HCT116 (cell line): ENCODE measurements at regions not wholly inside any gene's neighbourhood (a gene's known extent, or its start where the extent isn't known, plus 50 kb on each side); places are given as distances from the start of the nearest gene placed in this dataset.

Source experiments
- ATAC-seq: fragments of 200-7000 bp; cut with Tn5 transposase; 2 replicates; pipeline ENCODE4 v1.9.1; 2020; ENCODE audit warnings: mild to moderate bottlenecking, moderate library complexity
- BruUV-seq: library from RNA; stranded (reverse); fragments of 400-500 nt; replicated peaks from 2 replicates; lab custom pipeline; 2021; lab: Mats Ljungman, UMichigan
- CTCF ChIA-PET: fragments of 300-600 bp; sonication (Branson Sonifier 250); formaldehyde crosslinking; loops from one replicate; lab custom pipeline; 2021; ENCODE audit warnings: antibody characterized with exemption; lab: Charles Lee
- POLR2A ChIA-PET: fragments of 300-600, 350-600 bp; sonication (Branson Sonifier 250); formaldehyde crosslinking; loops from one replicate; lab custom pipeline; 2021; ENCODE audit warnings: antibody characterized with exemption; lab: Charles Lee
- RAD21 ChIA-PET, 2 experiments: fragments of 300-600 bp; sonication (Branson Sonifier 250); formaldehyde crosslinking; loops; one replicate each; lab custom pipeline; 2023; ENCODE audit warnings: low total read pairs in 2 of 2; ENCODE audit not compliant: uncharacterized antibody in 2 of 2, unreplicated experiment in 2 of 2, low non-redundant PET in 1 of 2; lab: Charles Lee
- DNase-seq: peaks from one replicate; pipeline ENCODE4 v3.0.0-alpha.2; 2010; ENCODE audit warnings: low read depth, low spot score
- H2AFZ ChIP-seq: fragments of 200-600 bp; shearing (Covaris generic), sonication (generic); 2 replicates; pipeline ENCODE4 v1.6.1; 2017; ENCODE audit warnings: low read depth, mixed run types, mixed read lengths, antibody characterized with exemption, low read length; ENCODE audit not compliant: poor library complexity, severe bottlenecking
- H3K27ac ChIP-seq: 2 replicates; pipeline ENCODE4 v1.5.1; 2012; ENCODE audit warnings: low read depth, low read length
- H3K27me3 ChIP-seq: fragments of 200-600 bp; sonication (generic); 2 replicates; pipeline ENCODE4 v1.6.1; 2016; ENCODE audit warnings: mixed run types, low read length, mixed read lengths; ENCODE audit not compliant: insufficient read depth
- H3K36me3 ChIP-seq, 2 experiments: fragments of 200-500 bp in 1 of 2; fragments of 200-600 bp in 1 of 2; sonication (Bioruptor generic) in 1 of 2; sonication (generic) in 1 of 2; 2 replicates each; pipeline versions ENCODE4 v1.5.1 to v1.6.1; 2014 to 2016; ENCODE audit warnings: low read length in 2 of 2, inconsistent platforms in 1 of 2, mixed read lengths in 1 of 2, mixed run types in 1 of 2; ENCODE audit not compliant: insufficient read depth in 2 of 2, control insufficient read depth in 1 of 2
- H3K4me1 ChIP-seq, 2 experiments: fragments of 200-600 bp in 1 of 2; sonication (generic) in 1 of 2; 2 replicates each; pipeline versions ENCODE4 v1.5.1 to v1.6.1; 2012 to 2017; ENCODE audit warnings: low read length in 2 of 2, inconsistent platforms in 1 of 2, mild to moderate bottlenecking in 1 of 2, mixed read lengths in 1 of 2, mixed run types in 1 of 2, moderate library complexity in 1 of 2; ENCODE audit not compliant: insufficient read depth in 2 of 2, control insufficient read depth in 1 of 2
- H3K4me2 ChIP-seq: fragments of 200-600 bp; sonication (generic); 2 replicates; pipeline ENCODE4 v1.6.1; 2017; ENCODE audit warnings: mixed run types, low read length, mixed read lengths
- H3K4me3 ChIP-seq, 2 experiments: fragments of 200-600 bp in 1 of 2; sonication (generic) in 1 of 2; replicated peaks in 1 of 2; 2 replicates each; pipeline ENCODE4 v1.5.1; 2011 to 2016; ENCODE audit warnings: low read length in 2 of 2, control low read depth in 1 of 2, low read depth in 1 of 2, mild to moderate bottlenecking in 1 of 2, mixed read lengths in 1 of 2, mixed run types in 1 of 2
- H3K79me2 ChIP-seq: fragments of 200-600 bp; sonication (generic); 2 replicates; pipeline ENCODE4 v1.6.1; 2017; ENCODE audit warnings: mild to moderate bottlenecking, mixed run types, low read length, moderate library complexity, mixed read lengths; ENCODE audit not compliant: insufficient read depth
- H3K9ac ChIP-seq: fragments of 200-600 bp; sonication (generic); 2 replicates; pipeline ENCODE4 v1.6.1; 2016; ENCODE audit warnings: low read length, mixed read lengths
- H3K9me2 ChIP-seq: fragments of 200-600 bp; sonication (generic), shearing (Covaris generic); 2 replicates; pipeline ENCODE4 v1.6.1; 2017; ENCODE audit warnings: mixed run types, mild to moderate bottlenecking, moderate library complexity; ENCODE audit not compliant: insufficient read depth
- H3K9me3 ChIP-seq, 2 experiments: fragments of 200-500 bp in 1 of 2; fragments of 200-600 bp in 1 of 2; sonication (Bioruptor generic) in 1 of 2; sonication (generic) in 1 of 2; 2 replicates each; pipeline ENCODE4 v1.6.1; 2014 to 2017; ENCODE audit warnings: low read length in 2 of 2, mixed read lengths in 2 of 2, inconsistent platforms in 1 of 2, low read depth in 1 of 2, mild to moderate bottlenecking in 1 of 2, mixed run types in 1 of 2, moderate library complexity in 1 of 2; ENCODE audit not compliant: control insufficient read depth in 1 of 2, insufficient read depth in 1 of 2
- H4K20me1 ChIP-seq: fragments of 200-600 bp; sonication (generic), shearing (Covaris generic); 2 replicates; pipeline ENCODE4 v1.6.1; 2017; ENCODE audit warnings: mixed run types, mild to moderate bottlenecking, moderate library complexity; ENCODE audit not compliant: insufficient read depth
- CBX3 ChIP-seq: IDR thresholded peaks from 2 replicates; pipeline ENCODE4 v1.6.1; 2012; ENCODE audit warnings: low read depth
- CEBPB ChIP-seq: IDR thresholded peaks from 2 replicates; pipeline ENCODE4 v1.6.1; 2012; ENCODE audit warnings: low read depth
- EZH2 ChIP-seq: fragments of 200-600 bp; sonication (generic); IDR thresholded peaks from 2 replicates; pipeline ENCODE4 v1.6.1; 2017; ENCODE audit warnings: antibody characterized with exemption, mixed run types
- EZH2phosphoT487 ChIP-seq: fragments of 200-600 bp; IDR thresholded peaks from 2 replicates; pipeline ENCODE4 v1.6.1; 2018; ENCODE audit warnings: antibody characterized with exemption, borderline replicate concordance
- FOSL1 ChIP-seq: IDR thresholded peaks from 2 replicates; pipeline ENCODE4 v1.6.1; 2012; ENCODE audit warnings: low read depth
- JUND ChIP-seq: IDR thresholded peaks from 2 replicates; pipeline ENCODE4 v1.6.1; 2012
- POLR2A ChIP-seq: IDR thresholded peaks from 2 replicates; pipeline ENCODE4 v1.7.0; 2011; ENCODE audit warnings: borderline replicate concordance; ENCODE audit not compliant: insufficient read depth, insufficient read length; ENCODE audit errors: extremely low read depth
- POLR2AphosphoS5 ChIP-seq: IDR thresholded peaks from 2 replicates; pipeline ENCODE4 v1.6.1; 2011; ENCODE audit warnings: mild to moderate bottlenecking, low read depth, low read length, moderate library complexity
- SIN3A ChIP-seq: IDR thresholded peaks from 2 replicates; pipeline ENCODE4 v1.6.1; 2012; ENCODE audit warnings: low read depth
- SP1 ChIP-seq: IDR thresholded peaks from 2 replicates; pipeline ENCODE4 v1.6.1; 2012; ENCODE audit warnings: low read depth
- SRF ChIP-seq: IDR thresholded peaks from 2 replicates; pipeline ENCODE4 v1.6.1; 2012; ENCODE audit warnings: low read depth
- TCF7L2 ChIP-seq: IDR thresholded peaks from 2 replicates; pipeline ENCODE4 v1.7.0; 2011; ENCODE audit warnings: borderline replicate concordance, inconsistent platforms; ENCODE audit not compliant: insufficient read depth, insufficient read length; ENCODE audit errors: extremely low read depth
- YY1 ChIP-seq: IDR thresholded peaks from 2 replicates; pipeline ENCODE4 v1.6.1; 2011; ENCODE audit warnings: low read length, low read depth, moderate library complexity, mild to moderate bottlenecking; ENCODE audit not compliant: insufficient replicate concordance; ENCODE audit errors: extremely low read depth
- ZFX ChIP-seq: fragments of 450-650 bp; IDR thresholded peaks from 2 replicates; pipeline ENCODE4 v1.6.1; 2017
- ZNF274 ChIP-seq: fragments of 200-500 bp; sonication (Bioruptor generic); IDR thresholded peaks from 2 replicates; pipeline ENCODE4 v1.6.1; 2014; ENCODE audit warnings: mild to moderate bottlenecking, low read depth, low read length, inconsistent platforms
- intact Hi-C: fragments of 100-400 bp; cut with micrococcal nuclease; formaldehyde crosslinking; loops from 2 replicates; pipeline ENCODE4 v1.10.0; 2022
- TF ChIP-seq, protein P1 (sequence below): IDR thresholded peaks from 2 replicates; pipeline ENCODE4 v1.6.1; 2012
- TF ChIP-seq, protein P2 (sequence below): IDR thresholded peaks from 2 replicates; pipeline ENCODE4 v1.6.1; 2012
- TF ChIP-seq, protein P3 (sequence below): IDR thresholded peaks from 2 replicates; pipeline ENCODE4 v1.6.1; 2011; ENCODE audit warnings: mild to moderate bottlenecking, low read length, moderate library complexity; ENCODE audit not compliant: insufficient replicate concordance; ENCODE audit errors: extremely low read depth

DNA sequence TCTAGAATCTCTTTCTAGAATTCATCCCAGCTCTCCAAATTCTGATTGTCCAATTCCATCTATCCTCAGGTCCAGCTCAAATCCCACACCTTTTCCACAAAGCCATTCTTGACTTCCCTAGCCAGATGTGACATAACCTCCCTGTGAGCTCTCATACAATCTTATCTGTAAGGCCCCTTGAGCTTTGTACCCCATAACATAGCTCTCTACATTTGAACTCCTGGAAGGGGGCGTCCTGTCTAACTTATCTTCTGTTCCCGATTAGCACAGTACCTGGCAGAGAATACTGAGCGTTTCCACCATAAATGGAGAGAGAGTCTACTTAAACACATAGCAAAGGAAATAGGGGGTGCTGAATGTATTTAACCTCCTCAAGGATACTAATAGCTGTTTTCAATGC lies 251.6 kb upstream of the RGMB start:
- Histone ChIP-seq H3K4me1 (no peaks in the 10 kb centered on the region), H3K79me2 (no peaks in the 10 kb centered on the region), H2AFZ (no peak overlapping the region), H3K27ac (no peak overlapping the region), H3K4me3 (no peak overlapping the region), H3K4me2 (no peak overlapping the region), H3K9me3 (no peaks in the 10 kb centered on the region), H3K9me2 (no peaks in the 10 kb centered on the region), H3K36me3 (no peaks in the 10 kb centered on the region), H3K27me3 (peaks cover 7% of the 10 kb centered on the region; the same call in 1 of the 2 replicates), H3K9ac (no peak overlapping the region), H4K20me1 (no peaks in the 10 kb centered on the region)
- TF ChIP-seq POLR2A (no peak), EZH2 (no peak), POLR2AphosphoS5 (no peak), CEBPB (no peak)
- TF ChIP-seq, protein P1, sequence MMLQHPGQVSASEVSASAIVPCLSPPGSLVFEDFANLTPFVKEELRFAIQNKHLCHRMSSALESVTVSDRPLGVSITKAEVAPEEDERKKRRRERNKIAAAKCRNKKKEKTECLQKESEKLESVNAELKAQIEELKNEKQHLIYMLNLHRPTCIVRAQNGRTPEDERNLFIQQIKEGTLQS, result no peak
- TF ChIP-seq, protein P2, sequence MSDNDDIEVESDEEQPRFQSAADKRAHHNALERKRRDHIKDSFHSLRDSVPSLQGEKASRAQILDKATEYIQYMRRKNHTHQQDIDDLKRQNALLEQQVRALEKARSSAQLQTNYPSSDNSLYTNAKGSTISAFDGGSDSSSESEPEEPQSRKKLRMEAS, result no peak
- RAD21 ChIA-PET, result no interaction called here
- POLR2A ChIA-PET, result no interaction called here
- intact Hi-C loops, result no loop called here
- DNase-seq (no peak), ATAC-seq (no peak)
- no TSS peak for BruUV-seq
- CTCF ChIA-PET, result no interaction called here

DNA sequence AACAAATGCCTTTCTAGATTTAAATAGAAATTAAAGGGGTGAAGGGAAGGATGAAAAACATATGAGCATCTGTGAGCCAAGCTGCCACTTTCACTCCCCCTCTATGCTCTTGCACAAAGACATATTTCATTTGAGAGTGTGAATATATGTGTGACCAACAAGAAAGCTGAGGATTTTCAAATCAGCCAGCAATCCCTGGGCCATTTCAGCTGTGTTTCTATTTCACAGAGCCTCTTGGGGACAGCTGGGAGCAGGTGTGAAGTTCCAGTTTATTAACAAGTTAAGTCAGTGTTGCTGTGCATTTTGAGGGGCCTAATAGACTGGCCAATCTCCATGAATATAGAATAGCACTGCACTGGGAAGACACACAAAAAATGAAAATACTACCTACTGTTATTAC lies 248.7 kb upstream of the RGMB start:
- Histone ChIP-seq H3K27ac (no peak overlapping the region), H3K27me3 (no peaks in the 10 kb centered on the region), H3K36me3 (no peaks in the 10 kb centered on the region), H3K9ac (no peak overlapping the region), H3K4me2 (no peak overlapping the region), H3K9me3 (no peaks in the 10 kb centered on the region), H3K79me2 (no peaks in the 10 kb centered on the region), H3K9me2 (no peaks in the 10 kb centered on the region), H3K4me3 (no peak overlapping the region), H4K20me1 (no peaks in the 10 kb centered on the region), H3K4me1 (no peaks in the 10 kb centered on the region), H2AFZ (no peak overlapping the region)
- TF ChIP-seq ZNF274, result no peak
- no peak for TF ChIP-seq POLR2A
- TF ChIP-seq, protein P2, result no peak
- no peak for TF ChIP-seq SIN3A
- TF ChIP-seq SP1, result no peak
- TF ChIP-seq JUND, result no peak
- TF ChIP-seq YY1, result no peak
- no peak for TF ChIP-seq SRF
- no peak for TF ChIP-seq EZH2phosphoT487
- no peak for TF ChIP-seq FOSL1
- TF ChIP-seq, protein P3, sequence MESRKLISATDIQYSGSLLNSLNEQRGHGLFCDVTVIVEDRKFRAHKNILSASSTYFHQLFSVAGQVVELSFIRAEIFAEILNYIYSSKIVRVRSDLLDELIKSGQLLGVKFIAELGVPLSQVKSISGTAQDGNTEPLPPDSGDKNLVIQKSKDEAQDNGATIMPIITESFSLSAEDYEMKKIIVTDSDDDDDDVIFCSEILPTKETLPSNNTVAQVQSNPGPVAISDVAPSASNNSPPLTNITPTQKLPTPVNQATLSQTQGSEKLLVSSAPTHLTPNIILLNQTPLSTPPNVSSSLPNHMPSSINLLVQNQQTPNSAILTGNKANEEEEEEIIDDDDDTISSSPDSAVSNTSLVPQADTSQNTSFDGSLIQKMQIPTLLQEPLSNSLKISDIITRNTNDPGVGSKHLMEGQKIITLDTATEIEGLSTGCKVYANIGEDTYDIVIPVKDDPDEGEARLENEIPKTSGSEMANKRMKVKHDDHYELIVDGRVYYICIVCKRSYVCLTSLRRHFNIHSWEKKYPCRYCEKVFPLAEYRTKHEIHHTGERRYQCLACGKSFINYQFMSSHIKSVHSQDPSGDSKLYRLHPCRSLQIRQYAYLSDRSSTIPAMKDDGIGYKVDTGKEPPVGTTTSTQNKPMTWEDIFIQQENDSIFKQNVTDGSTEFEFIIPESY, result no peak
- no peak for TF ChIP-seq EZH2
- TF ChIP-seq ZFX, result no peak
- TF ChIP-seq TCF7L2, result no peak
- no peak for TF ChIP-seq CBX3
- intact Hi-C loops, result no loop called here
- DNase-seq (no peak), ATAC-seq (no peak)
- POLR2A ChIA-PET, result no interaction called here
- CTCF ChIA-PET, result no interaction called here
- BruUV-seq, result no TSS peak
- RAD21 ChIA-PET, result no interaction called here
